HepG2 (cell line): ENCODE measurements at regions not wholly inside any gene's neighbourhood (a gene's known extent, or its start where the extent isn't known, plus 50 kb on each side); places are given as distances from the start of the nearest gene placed in this dataset.
A peak's percentile ranks its signal among the peaks of the same experiment; 100 is the strongest.
"Not testable (repeated sequence)": the region's sequence is repeated elsewhere in the genome, so short reads cannot be mapped to it uniquely, and the experiment has no call there.

ENCODE experiments used
- ATAC-seq: fragments of 200-7000 bp; cut with Tn5 transposase; 3 replicates; pipeline ENCODE4 v1.9.1; 2020; ENCODE audit warnings: mild to moderate bottlenecking, moderate library complexity
- BruUV-seq: library from RNA; stranded (reverse); fragments of 400-500 nt; replicated peaks from 2 replicates; lab custom pipeline; 2021; lab: Mats Ljungman, UMichigan
- CTCF ChIA-PET: fragments of 300-600 bp; formaldehyde crosslinking; extraction: SDS; loops from one replicate; lab custom pipeline; 2021; ENCODE audit warnings: low total read pairs, inconsistent platforms, low intra/inter-chr PET ratio; lab: Yijun Ruan, JAX
- POLR2A ChIA-PET: fragments of 350-600 bp; sonication (Branson Sonifier 250); formaldehyde crosslinking; loops from one replicate; lab custom pipeline; 2020; ENCODE audit warnings: antibody characterized with exemption, inconsistent platforms; lab: Yijun Ruan, JAX
- DNase-seq: peaks from one replicate; pipeline ENCODE4 v3.0.0-alpha.2; 2015; ENCODE audit warnings: low spot score
- FAIRE-seq: peaks from 3 replicates; lab custom pipeline; 2011; peaks lifted over from hg19 to GRCh38; lab: Jason Lieb, UNC
- H2AFZ ChIP-seq: one replicate; pipeline ENCODE4 v1.6.1; 2011; ENCODE audit warnings: low read length, inconsistent platforms
- H3K27ac ChIP-seq: fragments of 300-600 bp; 3 replicates; pipeline ENCODE4 v1.8.0; 2011; ENCODE audit warnings: mixed run types, mild to moderate bottlenecking, mixed read lengths, low read length, inconsistent platforms; ENCODE audit not compliant: insufficient read depth; ENCODE audit errors: extremely low read length
- H3K27me3 ChIP-seq, 2 experiments: fragments of 200-600 bp in 1 of 2; 2 replicates in 1 of 2; 3 replicates in 1 of 2; pipeline versions ENCODE4 v1.6.0 to v1.8.0; 2011; ENCODE audit warnings: low read length in 2 of 2, mild to moderate bottlenecking in 2 of 2, moderate library complexity in 2 of 2, inconsistent platforms in 1 of 2; ENCODE audit not compliant: insufficient read depth in 2 of 2, control insufficient read depth in 1 of 2
- H3K36me3 ChIP-seq, 2 experiments: fragments of 200-600 bp in 1 of 2; replicated peaks in 1 of 2; 2 replicates in 1 of 2; 3 replicates in 1 of 2; pipeline versions ENCODE4 v1.5.1 to v1.8.0; 2011; ENCODE audit warnings: low read length in 2 of 2, inconsistent platforms in 1 of 2; ENCODE audit not compliant: insufficient read depth in 2 of 2, control insufficient read depth in 1 of 2
- H3K4me1 ChIP-seq: 2 replicates; pipeline ENCODE4 v1.5.1; 2012; ENCODE audit warnings: low read length, inconsistent platforms; ENCODE audit not compliant: insufficient read depth
- H3K4me2 ChIP-seq: 2 replicates; pipeline ENCODE4 v1.6.0; 2011; ENCODE audit warnings: low read depth, low read length, inconsistent platforms
- H3K4me3 ChIP-seq, 3 experiments: fragments of 200-600 bp in 1 of 3; sonication (generic), shearing (Covaris generic) in 1 of 3; replicated peaks in 1 of 3; 2 replicates each; pipeline ENCODE4 v1.5.1; 2011 to 2016; ENCODE audit warnings: low read length in 3 of 3, inconsistent platforms in 2 of 3, low read depth in 2 of 3, mild to moderate bottlenecking in 2 of 3, control low read depth in 1 of 3, mixed read lengths in 1 of 3; ENCODE audit not compliant: insufficient read depth in 1 of 3
- H3K79me2 ChIP-seq: one replicate; pipeline ENCODE4 v1.6.1; 2011; ENCODE audit warnings: low read length, inconsistent platforms; ENCODE audit not compliant: insufficient read depth
- H3K9ac ChIP-seq: 2 replicates; pipeline ENCODE4 v1.6.0; 2011; ENCODE audit warnings: mild to moderate bottlenecking, low read depth, low read length, inconsistent platforms; ENCODE audit not compliant: insufficient read depth
- H3K9me3 ChIP-seq: 2 replicates; pipeline ENCODE4 v1.5.1; 2012; ENCODE audit warnings: mild to moderate bottlenecking, low read length
- H4K20me1 ChIP-seq: 2 replicates; pipeline ENCODE4 v1.6.0; 2011; ENCODE audit warnings: inconsistent platforms, mild to moderate bottlenecking, low read length, moderate library complexity; ENCODE audit not compliant: insufficient read depth
- AKNA ChIP-seq: sonication (generic); formaldehyde crosslinking; IDR thresholded peaks from 2 replicates; pipeline ENCODE4 v1.4.0; 2020; ENCODE audit warnings: missing genetic modification reagents, borderline replicate concordance
- KMT2B ChIP-seq: IDR thresholded peaks from 2 replicates; pipeline ENCODE4 v1.6.1; 2016; ENCODE audit warnings: missing genetic modification reagents, missing compliant biosample characterization
- NFKB2 ChIP-seq: sonication (generic); formaldehyde crosslinking; IDR thresholded peaks from 2 replicates; pipeline ENCODE4 v1.4.0; 2020; ENCODE audit warnings: missing genetic modification reagents, borderline replicate concordance
- NFRKB ChIP-seq: fragments of 450-650 bp; IDR thresholded peaks from 2 replicates; pipeline ENCODE4 v1.6.1; 2017
- TFDP1 ChIP-seq: IDR thresholded peaks from 2 replicates; pipeline ENCODE4 v1.6.1; 2016; ENCODE audit warnings: missing compliant biosample characterization, missing genetic modification reagents, borderline replicate concordance
- ZNF343 ChIP-seq: sonication (generic); formaldehyde crosslinking; IDR thresholded peaks from 2 replicates; pipeline ENCODE4 v1.4.0; 2020; ENCODE audit warnings: mild to moderate bottlenecking, missing genetic modification reagents
- ZNF451 ChIP-seq: sonication (generic); formaldehyde crosslinking; IDR thresholded peaks from 2 replicates; pipeline ENCODE4 v1.5.0; 2020; ENCODE audit warnings: mild to moderate bottlenecking, missing genetic modification reagents
- ZNF761 ChIP-seq: sonication (generic); formaldehyde crosslinking; conservative IDR thresholded peaks from 2 replicates; pipeline ENCODE4 v1.4.0; 2020; ENCODE audit warnings: mild to moderate bottlenecking, missing genetic modification reagents
- ZNF768 ChIP-seq: sonication (generic); formaldehyde crosslinking; IDR thresholded peaks from 2 replicates; pipeline ENCODE4 v1.4.0; 2020; ENCODE audit warnings: missing genetic modification reagents
- ZNF776 ChIP-seq: sonication (generic); formaldehyde crosslinking; IDR thresholded peaks from 2 replicates; pipeline ENCODE4 v1.4.0; 2020; ENCODE audit warnings: mild to moderate bottlenecking, missing genetic modification reagents
- ZSCAN22 ChIP-seq: sonication (generic); formaldehyde crosslinking; IDR thresholded peaks from 2 replicates; pipeline ENCODE4 v1.4.0; 2020; ENCODE audit warnings: mild to moderate bottlenecking, missing genetic modification reagents
- WGBS: methylation state at CpG from one replicate; pipeline ENCODE4 v1.1.6; 2017; ENCODE audit warnings: low lambda C conversion rate; 5-methylcytosine and 5-hydroxymethylcytosine counted together
- in situ Hi-C: cut with HindIII; loops from 2 replicates; pipeline ENCODE4 v1.10.0; 2017; ENCODE audit warnings: low pct_unique_long_range_greater_than_20kb; ENCODE audit not compliant: extremely low pct_ligation_motif_present
- intact Hi-C: fragments of 100-400 bp; cut with micrococcal nuclease; formaldehyde crosslinking; loops from one replicate; pipeline ENCODE4 v1.10.0; 2022; ENCODE audit not compliant: unreplicated experiment

GRCh38 chr7:67663644-67664043 lies 667.0 kb downstream of the TYW1 start (continued):
- no peak for TF ChIP-seq ZNF761 (CRISPR knock-in tag)
- no peak for TF ChIP-seq ZNF343
- no peak for TF ChIP-seq NFKB2 (CRISPR knock-in tag)
- no peak for TF ChIP-seq NFRKB
- no peak for TF ChIP-seq ZNF776 (CRISPR knock-in tag)
- TF ChIP-seq TFDP1 (CRISPR knock-in tag): no peak

GRCh38 chr7:67666359-67666758 lies 669.7 kb downstream of the TYW1 start:
- BruUV-seq, H3K4me1 ChIP-seq, POLR2A ChIA-PET, H4K20me1 ChIP-seq, H3K27me3 ChIP-seq, H3K4me2 ChIP-seq, CTCF ChIA-PET, H3K9ac ChIP-seq, H3K27ac ChIP-seq, intact Hi-C loops, H2AFZ ChIP-seq, H3K36me3 ChIP-seq, in situ Hi-C loops, H3K79me2 ChIP-seq, FAIRE-seq, H3K4me3 ChIP-seq: not testable (repeated sequence)
- ATAC-seq: peak; percentile 74
- 2% methylated on average over 4 of the region's 4 CpGs for WGBS
- peak; percentile 6 for DNase-seq
- peaks cover 24% of the 10 kb centered on the region; the same call in 1 of the 2 replicates for H3K9me3 ChIP-seq

GRCh38 chr7:67671006-67671548 lies 674.4 kb downstream of the TYW1 start:
- WGBS: 46% methylated on average over 4 of the region's 4 CpGs
- no peaks in the 10 kb centered on the region for H4K20me1 ChIP-seq
- ATAC-seq: no peak
- H3K4me3 ChIP-seq: no peak overlapping the region
- FAIRE-seq: no peak
- H3K9ac ChIP-seq: no peak overlapping the region
- H3K4me1 ChIP-seq: no peaks in the 10 kb centered on the region
- ChIA-PET POLR2A (no interaction called here), CTCF (no interaction called here)
- H3K27ac ChIP-seq: no peak overlapping the region
- no peaks in the 10 kb centered on the region for H3K79me2 ChIP-seq
- in situ Hi-C loops (no loop called here), intact Hi-C loops (no loop called here)
- no peaks in the 10 kb centered on the region for H3K27me3 ChIP-seq
- DNase-seq: no peak
- no peaks in the 10 kb centered on the region for H3K36me3 ChIP-seq
- BruUV-seq: no TSS peak
- no peak overlapping the region for H2AFZ ChIP-seq
- H3K4me2 ChIP-seq: no peak overlapping the region
- H3K9me3 ChIP-seq: peaks cover 25% of the 10 kb centered on the region
- TF ChIP-seq ZNF451 (CRISPR knock-in tag) (no peak), KMT2B (CRISPR knock-in tag) (no peak), ZSCAN22 (CRISPR knock-in tag) (no peak), AKNA (CRISPR knock-in tag) (no peak), ZNF768 (CRISPR knock-in tag) (no peak)
